ENCODE measurements at regions not wholly inside any gene's neighbourhood (a gene's known extent, or its start where the extent isn't known, plus 50 kb on each side); places are given as distances from the start of the nearest gene placed in this dataset.

- DNase-seq (ENCODE audit: low spot score in 2 of 2) = no peak
- TF ChIP-seq EP300 (IDR thresholded peaks at IDR 0.05) (no peak), POLR2A (IDR thresholded peaks at IDR 0.05) (no peak), CTCF (IDR thresholded peaks at IDR 0.05) (no peak)
- Histone ChIP-seq H3K4me1 (no peaks in the 10 kb centered on the region), H3K36me3 (no peaks in the 10 kb centered on the region), H3K9me3 (peaks cover 0 to 5% (median 0%) of the 10 kb centered on the region in 4 donors), H3K4me3 (no peak overlapping the region), H3K27me3 (no peaks in the 10 kb centered on the region), H3K27ac (no peak overlapping the region)
- 60 to 68% methylated on average over 3 of the region's 3 CpGs for WGBS, 2 donors
These were observed 282.5 kb upstream of the TMPO start for GRCh38 chr12:98232753-98233390.

- peaks cover 0 to 5% (median 0%) of the 10 kb centered on the region in 4 donors for H3K9me3 ChIP-seq
- no peak overlapping the region for H3K4me3 ChIP-seq
- no peaks in the 10 kb centered on the region for H3K36me3 ChIP-seq
- H3K4me1 ChIP-seq = no peaks in the 10 kb centered on the region
- TF ChIP-seq CTCF (IDR thresholded peaks at IDR 0.05) (no peak), POLR2A (IDR thresholded peaks at IDR 0.05) (no peak), EP300 (IDR thresholded peaks at IDR 0.05) (no peak)
- H3K27ac ChIP-seq = no peak overlapping the region
- 92 to 100% methylated on average over 2 of the region's 2 CpGs for WGBS, 2 donors
- H3K27me3 ChIP-seq = no peaks in the 10 kb centered on the region
- DNase-seq (ENCODE audit: low spot score in 2 of 2) = no peak
These were observed 280.1 kb upstream of the TMPO start for GRCh38 chr12:98235301-98235700.

GRCh38 chr12:98238515-98239130, 276.8 kb upstream of the TMPO start:
- H3K27ac ChIP-seq = no peak overlapping the region
- 63 to 68% methylated on average over 4 of the region's 4 CpGs for WGBS, 2 donors

GRCh38 chr12:98243190-98243589, 272.2 kb upstream of the TMPO start:
- TF ChIP-seq EP300 (IDR thresholded peaks at IDR 0.05) = no peak
- no peak for TF ChIP-seq CTCF (IDR thresholded peaks at IDR 0.05)
- no peak for TF ChIP-seq POLR2A (IDR thresholded peaks at IDR 0.05)
- H3K4me1 ChIP-seq = no peaks in the 10 kb centered on the region
- no peak for DNase-seq (ENCODE audit: low spot score in 2 of 2)
- no peaks in the 10 kb centered on the region for H3K9me3 ChIP-seq
- WGBS, 2 donors = 78 to 85% methylated on average over 1 of the region's 1 CpG
- no peak overlapping the region for H3K4me3 ChIP-seq
- H3K36me3 ChIP-seq = no peaks in the 10 kb centered on the region
- H3K27ac ChIP-seq = no peak overlapping the region
- no peaks in the 10 kb centered on the region for H3K27me3 ChIP-seq

More at GRCh38 chr12:98238515-98239130, 276.8 kb upstream of the TMPO start:
- no peaks in the 10 kb centered on the region for H3K27me3 ChIP-seq
- no peaks in the 10 kb centered on the region for H3K4me1 ChIP-seq
- no peak overlapping the region for H3K4me3 ChIP-seq
- peaks cover 0 to 5% (median 0%) of the 10 kb centered on the region in 4 donors for H3K9me3 ChIP-seq
- TF ChIP-seq CTCF (IDR thresholded peaks at IDR 0.05) = no peak
- TF ChIP-seq EP300 (IDR thresholded peaks at IDR 0.05) = no peak
- no peak for TF ChIP-seq POLR2A (IDR thresholded peaks at IDR 0.05)
- DNase-seq (ENCODE audit: low spot score in 2 of 2) = no peak
- H3K36me3 ChIP-seq = no peaks in the 10 kb centered on the region

- Histone ChIP-seq H3K36me3 (no peaks in the 10 kb centered on the region), H3K9me3 (no peaks in the 10 kb centered on the region), H3K4me1 (no peaks in the 10 kb centered on the region), H3K27me3 (no peaks in the 10 kb centered on the region), H3K27ac (no peak overlapping the region), H3K4me3 (no peak overlapping the region)
- no peak for DNase-seq (ENCODE audit: low spot score in 2 of 2)
- TF ChIP-seq EP300 (IDR thresholded peaks at IDR 0.05) (no peak), POLR2A (IDR thresholded peaks at IDR 0.05) (no peak), CTCF (IDR thresholded peaks at IDR 0.05) (no peak)
- 58 to 63% methylated on average over 2 of the region's 2 CpGs for WGBS, 2 donors
These were observed 271.3 kb upstream of the TMPO start for GRCh38 chr12:98244136-98244535.

Measured in tibial nerve (tissue), 4 donors.